ENCODE measurements at regions not wholly inside any gene's neighbourhood (a gene's known extent, or its start where the extent isn't known, plus 50 kb on each side); places are given as distances from the start of the nearest gene placed in this dataset.
A peak's percentile ranks its signal among the peaks of the same experiment; 100 is the strongest.

GRCh38 chr4:3657902-3658529 lies 108.2 kb upstream of the ADRA2C start:
- Histone ChIP-seq H3K27me3 (no peaks in the 10 kb centered on the region), H3K9me3 (no peaks in the 10 kb centered on the region), H3K27ac (peak overlapping the region; percentile 75), H3K4me3 (no peak overlapping the region), H3K4me1 (peaks cover 28% of the 10 kb centered on the region), H3K36me3 (no peaks in the 10 kb centered on the region)
- DNase-seq (ENCODE audit: extremely low spot score in 2 of 2), result no peak
- intact Hi-C loops (cut with DNase I), result no loop called here
- TF ChIP-seq POLR2AphosphoS5 (IDR thresholded peaks at IDR 0.05; ENCODE audit: insufficient read depth in 1 of 2, low read depth in 1 of 2), result peak; percentile 14 to 84
- no peak for TF ChIP-seq CTCF (IDR thresholded peaks at IDR 0.05)

DNA sequence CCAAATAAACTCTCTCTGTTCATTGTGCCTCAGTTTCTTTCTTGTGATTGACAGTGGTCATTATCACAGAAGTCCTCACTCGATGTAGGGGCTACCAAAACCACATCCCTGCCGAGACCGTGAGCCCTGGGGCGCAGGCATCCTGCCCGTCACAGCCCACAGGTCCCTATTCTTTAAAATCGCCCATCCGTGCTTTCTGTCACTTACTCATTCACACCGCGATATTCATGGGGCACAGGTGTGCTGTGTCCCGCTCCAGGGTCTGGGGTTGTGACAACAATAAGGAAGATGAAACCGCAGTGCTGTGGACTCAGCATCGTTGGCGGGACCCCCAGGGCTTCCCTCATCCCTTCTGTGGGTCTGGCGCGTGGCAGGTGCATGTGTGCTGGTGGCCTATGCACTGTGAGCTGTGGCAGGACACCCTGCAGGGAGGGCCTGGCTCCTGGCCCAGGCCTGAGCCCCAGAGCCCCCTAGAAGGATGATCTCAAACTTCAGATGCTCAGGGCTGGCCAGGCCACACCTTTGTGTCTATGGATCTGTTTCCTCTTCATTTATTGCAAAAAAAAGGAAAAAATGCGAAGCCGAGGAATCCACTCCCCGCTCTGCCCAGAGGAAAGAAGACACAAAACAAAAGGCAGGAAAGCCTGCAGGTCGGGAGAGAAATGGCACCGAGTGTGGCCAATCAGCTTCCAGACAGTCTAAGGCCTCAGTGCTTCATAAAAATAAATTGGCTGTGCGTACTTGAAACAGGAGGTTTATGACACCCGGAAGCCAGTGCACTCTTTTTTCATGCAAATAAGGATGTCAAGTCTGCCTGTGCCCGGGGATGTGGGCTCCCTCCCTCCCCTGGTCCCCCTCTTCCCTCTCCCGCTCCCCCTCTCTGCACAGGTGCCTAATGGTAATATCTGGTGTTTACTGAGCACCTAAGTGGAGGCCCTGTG lies 109.5 kb upstream of the ADRA2C start:
- TF ChIP-seq POLR2AphosphoS5 (IDR thresholded peaks at IDR 0.05; ENCODE audit: insufficient read depth in 1 of 2, low read depth in 1 of 2) (no peak), POLR2A (IDR thresholded peaks at IDR 0.05) (no peak), CTCF (IDR thresholded peaks at IDR 0.05) (no peak)
- Histone ChIP-seq H3K4me1 (peaks cover 28% of the 10 kb centered on the region), H3K27ac (peak overlapping the region; percentile 75), H3K36me3 (no peaks in the 10 kb centered on the region), H3K9me3 (no peaks in the 10 kb centered on the region), H3K4me3 (no peak overlapping the region), H3K27me3 (no peaks in the 10 kb centered on the region)
- intact Hi-C loops (cut with DNase I), result no loop called here
- DNase-seq (ENCODE audit: extremely low spot score in 2 of 2), result no peak

GRCh38 chr4:3655963-3656362 lies 110.2 kb upstream of the ADRA2C start:
- no peaks in the 10 kb centered on the region for H3K36me3 ChIP-seq
- H3K9me3 ChIP-seq, result no peaks in the 10 kb centered on the region
- peak overlapping the region; percentile 75 for H3K27ac ChIP-seq
- peaks cover 28% of the 10 kb centered on the region for H3K4me1 ChIP-seq
- H3K4me3 ChIP-seq, result no peak overlapping the region
- H3K27me3 ChIP-seq, result no peaks in the 10 kb centered on the region
- intact Hi-C loops (cut with DNase I), result no loop called here
- TF ChIP-seq POLR2A (IDR thresholded peaks at IDR 0.05), result no peak
- no peak for TF ChIP-seq POLR2AphosphoS5 (IDR thresholded peaks at IDR 0.05; ENCODE audit: insufficient read depth in 1 of 2, low read depth in 1 of 2)
- TF ChIP-seq CTCF (IDR thresholded peaks at IDR 0.05), result no peak
- no peak for DNase-seq (ENCODE audit: extremely low spot score in 2 of 2)

- no peak for TF ChIP-seq CTCF (IDR thresholded peaks at IDR 0.05)
- TF ChIP-seq POLR2A (IDR thresholded peaks at IDR 0.05), result no peak
- TF ChIP-seq POLR2AphosphoS5 (IDR thresholded peaks at IDR 0.05; ENCODE audit: insufficient read depth in 1 of 2, low read depth in 1 of 2), result no peak
- intact Hi-C loops (cut with DNase I), result no loop called here
- H3K27ac ChIP-seq, result no peak overlapping the region
- no peaks in the 10 kb centered on the region for H3K36me3 ChIP-seq
- no peaks in the 10 kb centered on the region for H3K9me3 ChIP-seq
- H3K27me3 ChIP-seq, result no peaks in the 10 kb centered on the region
- peaks cover 28% of the 10 kb centered on the region for H3K4me1 ChIP-seq
- no peak for DNase-seq (ENCODE audit: extremely low spot score in 2 of 2)
- no peak overlapping the region for H3K4me3 ChIP-seq
These were observed 110.7 kb upstream of the ADRA2C start for GRCh38 chr4:3655485-3655884.
